HEK293 (cell line): ENCODE measurements at regions not wholly inside any gene's neighbourhood (a gene's known extent, or its start where the extent isn't known, plus 50 kb on each side); places are given as distances from the start of the nearest gene placed in this dataset.

Source experiments
- ATF2 ChIP-seq: fragments of 450-650 bp; formaldehyde crosslinking; IDR thresholded peaks from 2 replicates; pipeline ENCODE4 v1.5.1; 2016; ENCODE audit warnings: missing biosample characterization, missing genetic modification characterization, low read depth
- BCL11A ChIP-seq: fragments of 450-650 bp; formaldehyde crosslinking; IDR thresholded peaks from 2 replicates; pipeline ENCODE4 v1.5.1; 2016; ENCODE audit warnings: low read depth, missing biosample characterization, missing genetic modification characterization
- CTCF ChIP-seq: fragments of 450-650 bp; formaldehyde crosslinking; IDR thresholded peaks from 2 replicates; pipeline ENCODE4 v1.5.1; 2016; ENCODE audit warnings: missing biosample characterization, missing genetic modification characterization
- KLF10 ChIP-seq: fragments of 450-650 bp; IDR thresholded peaks from 2 replicates; pipeline ENCODE4 v1.5.1; 2018; ENCODE audit warnings: missing biosample characterization, mild to moderate bottlenecking, missing genetic modification characterization
- SCRT2 ChIP-seq: fragments of 450-650 bp; formaldehyde crosslinking; IDR thresholded peaks from 2 replicates; pipeline ENCODE4 v1.5.1; 2016; ENCODE audit warnings: missing biosample characterization, missing genetic modification characterization
- TCF7L2 ChIP-seq: IDR thresholded peaks from 2 replicates; pipeline ENCODE4 v1.6.1; 2011; ENCODE audit warnings: low read depth, mild to moderate bottlenecking, inconsistent platforms, low read length, moderate library complexity, borderline replicate concordance
- ZBTB49 ChIP-seq: fragments of 450-650 bp; formaldehyde crosslinking; IDR thresholded peaks from 2 replicates; pipeline ENCODE4 v1.5.1; 2016; ENCODE audit warnings: missing biosample characterization, missing genetic modification characterization, low read depth
- ZBTB7A ChIP-seq: fragments of 450-650 bp; formaldehyde crosslinking; IDR thresholded peaks from 2 replicates; pipeline ENCODE4 v1.5.1; 2016; ENCODE audit warnings: low read depth, missing biosample characterization, missing genetic modification characterization
- ZNF2 ChIP-seq: fragments of 450-650 bp; formaldehyde crosslinking; IDR thresholded peaks from 2 replicates; pipeline ENCODE4 v1.5.1; 2016; ENCODE audit warnings: missing biosample characterization, missing genetic modification characterization
- ZNF423 ChIP-seq: fragments of 450-650 bp; formaldehyde crosslinking; IDR thresholded peaks from 2 replicates; pipeline ENCODE4 v1.5.1; 2016; ENCODE audit warnings: missing biosample characterization, missing genetic modification characterization
- ZNF677 ChIP-seq: fragments of 450-650 bp; IDR thresholded peaks from 2 replicates; pipeline ENCODE4 v1.5.0; 2018; ENCODE audit warnings: missing biosample characterization, mild to moderate bottlenecking, missing genetic modification characterization, moderate library complexity
- ZNF76 ChIP-seq: fragments of 450-650 bp; formaldehyde crosslinking; IDR thresholded peaks from 2 replicates; pipeline ENCODE4; 2016; ENCODE audit warnings: low read depth, missing biosample characterization, missing genetic modification characterization, borderline replicate concordance
- ZNF792 ChIP-seq: fragments of 450-650 bp; formaldehyde crosslinking; IDR thresholded peaks from 2 replicates; pipeline ENCODE4 v1.5.1; 2016; ENCODE audit warnings: missing biosample characterization, missing genetic modification characterization
- TF ChIP-seq, protein P1 (sequence below): fragments of 450-650 bp; formaldehyde crosslinking; IDR thresholded peaks from 2 replicates; pipeline ENCODE4 v1.5.1; 2016; ENCODE audit warnings: missing biosample characterization, missing genetic modification characterization

GRCh38 chr6:56324396-56324795 lies 77.0 kb upstream of the COL21A1 start:
- no peak for TF ChIP-seq ZBTB49
- TF ChIP-seq CTCF (tag by site-specific recombination), result no peak
- TF ChIP-seq ZNF2, result no peak
- TF ChIP-seq ZNF677 (tag by site-specific recombination), result no peak
- no peak for TF ChIP-seq ZNF423 (tag by site-specific recombination)
- TF ChIP-seq KLF10 (tag by site-specific recombination), result no peak
- TF ChIP-seq BCL11A (tag by site-specific recombination), result no peak
- TF ChIP-seq TCF7L2, result no peak
- TF ChIP-seq, protein P1, sequence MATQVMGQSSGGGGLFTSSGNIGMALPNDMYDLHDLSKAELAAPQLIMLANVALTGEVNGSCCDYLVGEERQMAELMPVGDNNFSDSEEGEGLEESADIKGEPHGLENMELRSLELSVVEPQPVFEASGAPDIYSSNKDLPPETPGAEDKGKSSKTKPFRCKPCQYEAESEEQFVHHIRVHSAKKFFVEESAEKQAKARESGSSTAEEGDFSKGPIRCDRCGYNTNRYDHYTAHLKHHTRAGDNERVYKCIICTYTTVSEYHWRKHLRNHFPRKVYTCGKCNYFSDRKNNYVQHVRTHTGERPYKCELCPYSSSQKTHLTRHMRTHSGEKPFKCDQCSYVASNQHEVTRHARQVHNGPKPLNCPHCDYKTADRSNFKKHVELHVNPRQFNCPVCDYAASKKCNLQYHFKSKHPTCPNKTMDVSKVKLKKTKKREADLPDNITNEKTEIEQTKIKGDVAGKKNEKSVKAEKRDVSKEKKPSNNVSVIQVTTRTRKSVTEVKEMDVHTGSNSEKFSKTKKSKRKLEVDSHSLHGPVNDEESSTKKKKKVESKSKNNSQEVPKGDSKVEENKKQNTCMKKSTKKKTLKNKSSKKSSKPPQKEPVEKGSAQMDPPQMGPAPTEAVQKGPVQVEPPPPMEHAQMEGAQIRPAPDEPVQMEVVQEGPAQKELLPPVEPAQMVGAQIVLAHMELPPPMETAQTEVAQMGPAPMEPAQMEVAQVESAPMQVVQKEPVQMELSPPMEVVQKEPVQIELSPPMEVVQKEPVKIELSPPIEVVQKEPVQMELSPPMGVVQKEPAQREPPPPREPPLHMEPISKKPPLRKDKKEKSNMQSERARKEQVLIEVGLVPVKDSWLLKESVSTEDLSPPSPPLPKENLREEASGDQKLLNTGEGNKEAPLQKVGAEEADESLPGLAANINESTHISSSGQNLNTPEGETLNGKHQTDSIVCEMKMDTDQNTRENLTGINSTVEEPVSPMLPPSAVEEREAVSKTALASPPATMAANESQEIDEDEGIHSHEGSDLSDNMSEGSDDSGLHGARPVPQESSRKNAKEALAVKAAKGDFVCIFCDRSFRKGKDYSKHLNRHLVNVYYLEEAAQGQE (tag by site-specific recombination), result no peak
- no peak for TF ChIP-seq ZBTB7A (tag by site-specific recombination)
- TF ChIP-seq ZNF76 (tag by site-specific recombination), result no peak
- no peak for TF ChIP-seq ATF2
- no peak for TF ChIP-seq SCRT2 (tag by site-specific recombination)
- no peak for TF ChIP-seq ZNF792 (tag by site-specific recombination)
